Endothelial cell of umbilical vein (primary cell): ENCODE measurements at regions not wholly inside any gene's neighbourhood (a gene's known extent, or its start where the extent isn't known, plus 50 kb on each side); places are given as distances from the start of the nearest gene placed in this dataset.

Experiments used
- BruUV-seq: library from RNA; stranded (reverse); fragments of 400-500 nt; replicated peaks from 2 replicates; lab custom pipeline; 2021; lab: Mats Ljungman, UMichigan
- CTCF ChIA-PET: fragments of 300-600, 350-600 bp; sonication (Branson Sonifier 250); formaldehyde crosslinking; loops from one replicate; lab custom pipeline; 2021; ENCODE audit warnings: antibody characterized with exemption, inconsistent platforms; lab: Charles Lee
- POLR2A ChIA-PET: fragments of 300-600, 350-600 bp; sonication (Branson Sonifier 250); formaldehyde crosslinking; loops from one replicate; lab custom pipeline; 2021; ENCODE audit warnings: antibody characterized with exemption, inconsistent platforms; lab: Charles Lee
- DNase-seq: peaks from one replicate; pipeline ENCODE4 v3.0.0-alpha.2; 2011; ENCODE audit warnings: low read depth, low spot score
- FAIRE-seq: peaks from 2 replicates; lab custom pipeline; 2011; peaks lifted over from hg19 to GRCh38; lab: Jason Lieb, UNC
- H2AFZ ChIP-seq: 2 replicates; pipeline ENCODE4 v1.6.0; 2012; ENCODE audit warnings: low read depth, low read length, control low read depth, inconsistent platforms
- H3K27ac ChIP-seq: 2 replicates; pipeline ENCODE4 v1.5.1; 2011; ENCODE audit warnings: low read depth, mild to moderate bottlenecking, control low read depth, low read length, moderate library complexity; ENCODE audit not compliant: insufficient read depth
- H3K27me3 ChIP-seq, 2 experiments: 2 replicates each; pipeline versions ENCODE4 v1.6.0 to v1.6.1; 2011; ENCODE audit warnings: low read length in 2 of 2, mixed read lengths in 1 of 2; ENCODE audit not compliant: control insufficient read depth in 2 of 2, insufficient read depth in 2 of 2
- H3K36me3 ChIP-seq, 2 experiments: 2 replicates in 1 of 2; 3 replicates in 1 of 2; pipeline ENCODE4 v1.5.1; 2011; ENCODE audit warnings: low read length in 2 of 2, mild to moderate bottlenecking in 1 of 2, moderate library complexity in 1 of 2; ENCODE audit not compliant: control insufficient read depth in 2 of 2, insufficient read depth in 2 of 2; ENCODE audit errors: extremely low read depth in 1 of 2
- H3K4me1 ChIP-seq: 3 replicates; pipeline ENCODE4 v1.5.1; 2011; ENCODE audit warnings: mild to moderate bottlenecking, low read length; ENCODE audit not compliant: control insufficient read depth, insufficient read depth; ENCODE audit errors: extremely low read depth
- H3K4me2 ChIP-seq: 2 replicates; pipeline ENCODE4 v1.6.1; 2011; ENCODE audit warnings: low read length, control low read depth, mixed read lengths; ENCODE audit not compliant: insufficient read depth
- H3K4me3 ChIP-seq, 3 experiments: fragments of 200-600 bp in 1 of 3; sonication (generic), shearing (Covaris generic) in 1 of 3; replicated peaks in 1 of 3; 2 replicates each; pipeline ENCODE4 v1.5.1; 2011 to 2016; ENCODE audit warnings: control low read depth in 3 of 3, low read length in 3 of 3, mild to moderate bottlenecking in 2 of 3, inconsistent platforms in 1 of 3, low read depth in 1 of 3, moderate library complexity in 1 of 3; ENCODE audit not compliant: insufficient read depth in 1 of 3
- H3K79me2 ChIP-seq: 2 replicates; pipeline ENCODE4 v1.6.0; 2012; ENCODE audit warnings: low read length, inconsistent platforms; ENCODE audit not compliant: control insufficient read depth, insufficient read depth
- H3K9ac ChIP-seq: replicated peaks from 2 replicates; pipeline ENCODE3; 2011; ENCODE audit warnings: low read length, control low read depth; ENCODE audit not compliant: insufficient read depth; ENCODE audit errors: extremely low read depth
- H3K9me1 ChIP-seq: replicated peaks from 3 replicates; pipeline ENCODE4 v1.6.0; 2011; ENCODE audit warnings: mild to moderate bottlenecking, low read length; ENCODE audit not compliant: control insufficient read depth, insufficient read depth; ENCODE audit errors: extremely low read depth
- H3K9me3 ChIP-seq: replicated peaks from 2 replicates; pipeline ENCODE4 v1.5.1; 2012; ENCODE audit warnings: low read length, inconsistent platforms; ENCODE audit not compliant: control insufficient read depth, insufficient read depth
- H4K20me1 ChIP-seq: replicated peaks from 2 replicates; pipeline ENCODE3; 2011; ENCODE audit warnings: mild to moderate bottlenecking, low read length; ENCODE audit not compliant: control insufficient read depth, insufficient read depth; ENCODE audit errors: extremely low read depth
- CTCF ChIP-seq, 2 donors: IDR thresholded peaks; 1 replicate in 1 of 2; 2 replicates in 1 of 2; pipeline ENCODE4 v1.5.1; 2011; ENCODE audit warnings: low read length in 2 of 2, mild to moderate bottlenecking in 2 of 2, moderate library complexity in 2 of 2, control low read depth in 1 of 2, inconsistent platforms in 1 of 2, low read depth in 1 of 2; ENCODE audit not compliant: insufficient read depth in 1 of 2; ENCODE audit errors: extremely low read depth in 1 of 2
- EZH2 ChIP-seq: IDR thresholded peaks from 2 replicates; pipeline ENCODE4 v1.6.1; 2012; ENCODE audit warnings: borderline replicate concordance, low read depth, mild to moderate bottlenecking, moderate library complexity, low read length, inconsistent platforms; ENCODE audit not compliant: severe bottlenecking
- FOS ChIP-seq: IDR thresholded peaks from 2 replicates; pipeline ENCODE4 v1.6.1; 2011; ENCODE audit warnings: mild to moderate bottlenecking, low read length, moderate library complexity, borderline replicate concordance; ENCODE audit not compliant: insufficient read depth
- GATA2 ChIP-seq: IDR thresholded peaks from 2 replicates; pipeline ENCODE4 v1.7.0; 2011; ENCODE audit warnings: low read depth, mild to moderate bottlenecking, moderate library complexity, mixed read lengths, low read length; ENCODE audit not compliant: insufficient read length, insufficient read depth
- JUN ChIP-seq: IDR thresholded peaks from 2 replicates; pipeline ENCODE4 v1.6.1; 2011; ENCODE audit warnings: borderline replicate concordance, low read depth; ENCODE audit not compliant: insufficient read length, insufficient read depth
- MAX ChIP-seq: IDR thresholded peaks from 2 replicates; pipeline ENCODE4 v1.6.1; 2011; ENCODE audit not compliant: insufficient read depth, insufficient read length
- MYC ChIP-seq: IDR thresholded peaks from one replicate; pipeline ENCODE4 v1.6.1; 2011; ENCODE audit warnings: mild to moderate bottlenecking, low read depth, low read length
- POLR2A ChIP-seq: IDR thresholded peaks from 2 replicates; pipeline ENCODE4 v1.6.1; 2012; ENCODE audit warnings: low read depth, mild to moderate bottlenecking, control low read depth, low read length
- POLR2AphosphoS5 ChIP-seq: IDR thresholded peaks from 2 replicates; pipeline ENCODE4 v1.6.1; 2012; ENCODE audit warnings: low read depth, mild to moderate bottlenecking, control low read depth, low read length, moderate library complexity; ENCODE audit not compliant: insufficient read depth
- dilution Hi-C: fragments of 300-500 bp; cut with MboI; formaldehyde crosslinking; loops from one replicate; pipeline ENCODE4 v1.15.0; 2019; ENCODE audit warnings: low sequenced_read_pairs; ENCODE audit not compliant: extremely low pct_ligation_motif_present
- intact Hi-C: fragments of 100-400 bp; cut with micrococcal nuclease; formaldehyde crosslinking; loops from one replicate; pipeline ENCODE4 v1.10.0; 2022

- Histone ChIP-seq H3K27me3 (no peaks in the 10 kb centered on the region), H3K4me3 (no peak overlapping the region), H3K4me1 (no peaks in the 10 kb centered on the region), H3K9me3 (no peaks in the 10 kb centered on the region), H3K79me2 (no peaks in the 10 kb centered on the region), H3K9ac (no peak overlapping the region), H3K4me2 (no peak overlapping the region), H4K20me1 (no peaks in the 10 kb centered on the region), H3K9me1 (no peaks in the 10 kb centered on the region), H2AFZ (no peak overlapping the region), H3K27ac (no peak overlapping the region), H3K36me3 (no peaks in the 10 kb centered on the region)
- BruUV-seq, result no TSS peak
- FAIRE-seq (no peak), DNase-seq (no peak)
- intact Hi-C loops, result no loop called here
- ChIA-PET CTCF (no interaction called here), POLR2A (no interaction called here)
- TF ChIP-seq FOS (no peak), POLR2AphosphoS5 (no peak), POLR2A (no peak), EZH2 (no peak), JUN (no peak), CTCF (IDR thresholded peaks at IDR 0.05; ENCODE audit: extremely low read depth in 1 of 2, insufficient read depth in 1 of 2, low read depth in 1 of 2, low read length in 2 of 2) (no peak), MYC (no peak), GATA2 (no peak), MAX (no peak)
- dilution Hi-C loops, result no loop called here
Observed at GRCh38 chr10:85175635-85176034, 847.2 kb downstream of the CCSER2 start.
